ENCODE measurements at regions not wholly inside any gene's neighbourhood (a gene's known extent, or its start where the extent isn't known, plus 50 kb on each side); places are given as distances from the start of the nearest gene placed in this dataset.

GRCh38 chr2:21727101-21727500 lies 603.3 kb downstream of the TDRD15 start (continued):
- TF ChIP-seq CTCF (CRISPR knock-in tag; IDR thresholded peaks at IDR 0.05): no peak
- TF ChIP-seq, protein P1, sequence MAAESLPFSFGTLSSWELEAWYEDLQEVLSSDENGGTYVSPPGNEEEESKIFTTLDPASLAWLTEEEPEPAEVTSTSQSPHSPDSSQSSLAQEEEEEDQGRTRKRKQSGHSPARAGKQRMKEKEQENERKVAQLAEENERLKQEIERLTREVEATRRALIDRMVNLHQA (CRISPR knock-in tag; IDR thresholded peaks at IDR 0.05): no peak

- FAIRE-seq (no peak), DNase-seq (ENCODE audit: low spot score) (no peak), ATAC-seq (no peak)
- Histone ChIP-seq H3K36me3 (replicated peaks in 1 of 2; ENCODE audit: control insufficient read depth in 1 of 2, insufficient read depth in 2 of 2, low read length in 2 of 2) (no peaks in the 10 kb centered on the region), H3K9ac (ENCODE audit: insufficient read depth, low read depth, low read length) (no peak overlapping the region), H3K4me2 (ENCODE audit: low read depth, low read length) (no peak overlapping the region), H3K4me3 (replicated peaks in 1 of 3; ENCODE audit: insufficient read depth in 1 of 3, low read depth in 2 of 3, low read length in 3 of 3) (no peak overlapping the region), H3K27ac (ENCODE audit: extremely low read length, insufficient read depth, low read length) (no peak overlapping the region), H2AFZ (ENCODE audit: low read length) (no peak overlapping the region), H3K27me3 (ENCODE audit: control insufficient read depth in 1 of 2, insufficient read depth in 2 of 2, low read length in 2 of 2) (no peaks in the 10 kb centered on the region), H3K9me3 (ENCODE audit: low read length) (no peaks in the 10 kb centered on the region), H3K79me2 (ENCODE audit: insufficient read depth, low read length) (no peaks in the 10 kb centered on the region), H4K20me1 (ENCODE audit: insufficient read depth, low read length) (no peaks in the 10 kb centered on the region), H3K4me1 (ENCODE audit: insufficient read depth, low read length) (no peaks in the 10 kb centered on the region)
- POLR2A ChIA-PET: no interaction called here
- WGBS (ENCODE audit: low lambda C conversion rate): 23% methylated on average over 2 of the region's 2 CpGs
- no TSS peak for BruUV-seq (replicated peaks)
- CTCF ChIA-PET (ENCODE audit: low intra/inter-chr PET ratio, low total read pairs): no interaction called here
- in situ Hi-C loops (cut with HindIII; ENCODE audit: extremely low pct_ligation_motif_present, low pct_unique_long_range_greater_than_20kb) (no loop called here), intact Hi-C loops (cut with micrococcal nuclease; ENCODE audit: unreplicated experiment) (no loop called here)
- TF ChIP-seq, protein P2, sequence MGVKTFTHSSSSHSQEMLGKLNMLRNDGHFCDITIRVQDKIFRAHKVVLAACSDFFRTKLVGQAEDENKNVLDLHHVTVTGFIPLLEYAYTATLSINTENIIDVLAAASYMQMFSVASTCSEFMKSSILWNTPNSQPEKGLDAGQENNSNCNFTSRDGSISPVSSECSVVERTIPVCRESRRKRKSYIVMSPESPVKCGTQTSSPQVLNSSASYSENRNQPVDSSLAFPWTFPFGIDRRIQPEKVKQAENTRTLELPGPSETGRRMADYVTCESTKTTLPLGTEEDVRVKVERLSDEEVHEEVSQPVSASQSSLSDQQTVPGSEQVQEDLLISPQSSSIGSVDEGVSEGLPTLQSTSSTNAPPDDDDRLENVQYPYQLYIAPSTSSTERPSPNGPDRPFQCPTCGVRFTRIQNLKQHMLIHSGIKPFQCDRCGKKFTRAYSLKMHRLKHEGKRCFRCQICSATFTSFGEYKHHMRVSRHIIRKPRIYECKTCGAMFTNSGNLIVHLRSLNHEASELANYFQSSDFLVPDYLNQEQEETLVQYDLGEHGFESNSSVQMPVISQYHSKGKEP (CRISPR knock-in tag; IDR thresholded peaks at IDR 0.05): no peak
- TF ChIP-seq SIX1 (CRISPR knock-in tag; IDR thresholded peaks at IDR 0.05; ENCODE audit: borderline replicate concordance) (no peak), ZC3H13 (CRISPR knock-in tag; IDR thresholded peaks at IDR 0.05) (no peak), CCAR2 (optimal IDR thresholded peaks at IDR 0.05; ENCODE audit: low read depth, low read length) (no peak), ZNF790 (CRISPR knock-in tag; IDR thresholded peaks at IDR 0.05; ENCODE audit: borderline replicate concordance) (no peak), YEATS4 (CRISPR knock-in tag; IDR thresholded peaks at IDR 0.05; ENCODE audit: borderline replicate concordance) (no peak)
- TF ChIP-seq, protein P3, sequence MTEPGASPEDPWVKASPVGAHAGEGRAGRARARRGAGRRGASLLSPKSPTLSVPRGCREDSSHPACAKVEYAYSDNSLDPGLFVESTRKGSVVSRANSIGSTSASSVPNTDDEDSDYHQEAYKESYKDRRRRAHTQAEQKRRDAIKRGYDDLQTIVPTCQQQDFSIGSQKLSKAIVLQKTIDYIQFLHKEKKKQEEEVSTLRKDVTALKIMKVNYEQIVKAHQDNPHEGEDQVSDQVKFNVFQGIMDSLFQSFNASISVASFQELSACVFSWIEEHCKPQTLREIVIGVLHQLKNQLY (CRISPR knock-in tag; IDR thresholded peaks at IDR 0.05): no peak
- TF ChIP-seq, protein P4, sequence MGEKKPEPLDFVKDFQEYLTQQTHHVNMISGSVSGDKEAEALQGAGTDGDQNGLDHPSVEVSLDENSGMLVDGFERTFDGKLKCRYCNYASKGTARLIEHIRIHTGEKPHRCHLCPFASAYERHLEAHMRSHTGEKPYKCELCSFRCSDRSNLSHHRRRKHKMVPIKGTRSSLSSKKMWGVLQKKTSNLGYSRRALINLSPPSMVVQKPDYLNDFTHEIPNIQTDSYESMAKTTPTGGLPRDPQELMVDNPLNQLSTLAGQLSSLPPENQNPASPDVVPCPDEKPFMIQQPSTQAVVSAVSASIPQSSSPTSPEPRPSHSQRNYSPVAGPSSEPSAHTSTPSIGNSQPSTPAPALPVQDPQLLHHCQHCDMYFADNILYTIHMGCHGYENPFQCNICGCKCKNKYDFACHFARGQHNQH (CRISPR knock-in tag; IDR thresholded peaks at IDR 0.05): no peak
- TF ChIP-seq, protein P5, sequence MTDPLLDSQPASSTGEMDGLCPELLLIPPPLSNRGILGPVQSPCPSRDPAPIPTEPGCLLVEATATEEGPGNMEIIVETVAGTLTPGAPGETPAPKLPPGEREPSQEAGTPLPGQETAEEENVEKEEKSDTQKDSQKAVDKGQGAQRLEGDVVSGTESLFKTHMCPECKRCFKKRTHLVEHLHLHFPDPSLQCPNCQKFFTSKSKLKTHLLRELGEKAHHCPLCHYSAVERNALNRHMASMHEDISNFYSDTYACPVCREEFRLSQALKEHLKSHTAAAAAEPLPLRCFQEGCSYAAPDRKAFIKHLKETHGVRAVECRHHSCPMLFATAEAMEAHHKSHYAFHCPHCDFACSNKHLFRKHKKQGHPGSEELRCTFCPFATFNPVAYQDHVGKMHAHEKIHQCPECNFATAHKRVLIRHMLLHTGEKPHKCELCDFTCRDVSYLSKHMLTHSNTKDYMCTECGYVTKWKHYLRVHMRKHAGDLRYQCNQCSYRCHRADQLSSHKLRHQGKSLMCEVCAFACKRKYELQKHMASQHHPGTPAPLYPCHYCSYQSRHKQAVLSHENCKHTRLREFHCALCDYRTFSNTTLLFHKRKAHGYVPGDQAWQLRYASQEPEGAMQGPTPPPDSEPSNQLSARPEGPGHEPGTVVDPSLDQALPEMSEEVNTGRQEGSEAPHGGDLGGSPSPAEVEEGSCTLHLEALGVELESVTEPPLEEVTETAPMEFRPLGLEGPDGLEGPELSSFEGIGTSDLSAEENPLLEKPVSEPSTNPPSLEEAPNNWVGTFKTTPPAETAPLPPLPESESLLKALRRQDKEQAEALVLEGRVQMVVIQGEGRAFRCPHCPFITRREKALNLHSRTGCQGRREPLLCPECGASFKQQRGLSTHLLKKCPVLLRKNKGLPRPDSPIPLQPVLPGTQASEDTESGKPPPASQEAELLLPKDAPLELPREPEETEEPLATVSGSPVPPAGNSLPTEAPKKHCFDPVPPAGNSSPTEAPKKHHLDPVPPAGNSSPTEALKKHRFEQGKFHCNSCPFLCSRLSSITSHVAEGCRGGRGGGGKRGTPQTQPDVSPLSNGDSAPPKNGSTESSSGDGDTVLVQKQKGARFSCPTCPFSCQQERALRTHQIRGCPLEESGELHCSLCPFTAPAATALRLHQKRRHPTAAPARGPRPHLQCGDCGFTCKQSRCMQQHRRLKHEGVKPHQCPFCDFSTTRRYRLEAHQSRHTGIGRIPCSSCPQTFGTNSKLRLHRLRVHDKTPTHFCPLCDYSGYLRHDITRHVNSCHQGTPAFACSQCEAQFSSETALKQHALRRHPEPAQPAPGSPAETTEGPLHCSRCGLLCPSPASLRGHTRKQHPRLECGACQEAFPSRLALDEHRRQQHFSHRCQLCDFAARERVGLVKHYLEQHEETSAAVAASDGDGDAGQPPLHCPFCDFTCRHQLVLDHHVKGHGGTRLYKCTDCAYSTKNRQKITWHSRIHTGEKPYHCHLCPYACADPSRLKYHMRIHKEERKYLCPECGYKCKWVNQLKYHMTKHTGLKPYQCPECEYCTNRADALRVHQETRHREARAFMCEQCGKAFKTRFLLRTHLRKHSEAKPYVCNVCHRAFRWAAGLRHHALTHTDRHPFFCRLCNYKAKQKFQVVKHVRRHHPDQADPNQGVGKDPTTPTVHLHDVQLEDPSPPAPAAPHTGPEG (CRISPR knock-in tag; IDR thresholded peaks at IDR 0.05): no peak
Observed at GRCh38 chr2:21728133-21728532, 604.4 kb downstream of the TDRD15 start.

Data from HepG2 (cell line).